G401 (cell line): ENCODE measurements at regions not wholly inside any gene's neighbourhood (a gene's known extent, or its start where the extent isn't known, plus 50 kb on each side); places are given as distances from the start of the nearest gene placed in this dataset.
A peak's percentile ranks its signal among the peaks of the same experiment; 100 is the strongest.
"Not testable (repeated sequence)": the region's sequence is repeated elsewhere in the genome, so short reads cannot be mapped to it uniquely, and the experiment has no call there.

Source experiments
- DNase-seq: peaks from one replicate; pipeline ENCODE4 v3.0.0-alpha.2; 2015; ENCODE audit warnings: low spot score
- in situ Hi-C: cut with HindIII; loops from 2 replicates; pipeline ENCODE4 v1.10.0; 2016; ENCODE audit warnings: low sequenced_read_pairs, mixed read lengths

- DNase-seq = no peak
- in situ Hi-C loops = no loop called here
Measured at GRCh38 chr12:115370207-115370606, 686.2 kb upstream of the TBX3 start.

DNA sequence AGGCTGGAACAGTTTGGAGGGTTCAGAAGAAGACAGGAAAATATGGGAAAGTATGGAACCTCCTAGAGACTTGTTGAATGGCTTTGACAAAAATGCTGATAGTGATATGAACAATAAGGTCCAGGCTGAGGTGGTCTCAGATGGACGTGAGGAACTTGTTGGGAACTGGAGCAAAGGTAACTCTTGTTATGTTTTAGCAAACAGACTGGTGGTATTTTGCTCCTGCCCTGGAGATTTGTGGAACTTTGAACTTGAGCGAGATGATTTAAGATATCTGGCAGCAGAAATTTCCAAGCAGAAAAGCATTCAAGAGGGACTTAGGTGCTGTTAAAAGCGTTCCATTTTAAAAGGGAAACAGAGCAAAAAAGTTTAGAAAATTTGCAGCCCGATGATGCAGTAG, 682.3 kb upstream of the TBX3 start:
- in situ Hi-C loops, DNase-seq: not testable (repeated sequence)

DNA sequence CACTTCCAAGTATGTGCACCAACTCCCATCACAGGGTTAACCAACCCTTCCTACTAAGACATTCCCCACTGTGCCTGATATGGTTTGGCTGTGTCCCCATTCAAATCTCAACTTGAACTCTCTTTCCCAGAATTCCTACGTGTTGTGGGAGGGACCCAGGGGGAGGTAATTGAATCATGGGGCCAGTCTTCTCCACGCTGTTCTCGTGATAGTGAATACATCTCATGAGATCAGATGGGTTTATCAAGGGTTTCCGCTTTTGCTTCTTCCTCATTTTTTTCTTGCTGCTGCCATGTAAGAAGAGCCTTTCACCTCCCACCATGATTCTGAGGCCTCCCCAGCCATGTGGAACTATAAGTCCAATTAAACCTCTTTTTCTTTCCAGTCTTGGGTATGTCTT, 681.8 kb upstream of the TBX3 start:
- DNase-seq, in situ Hi-C loops: not testable (repeated sequence)

GRCh38 chr12:115364921-115365320, 680.9 kb upstream of the TBX3 start:
- DNase-seq = no peak
- in situ Hi-C loops = no loop called here

DNA sequence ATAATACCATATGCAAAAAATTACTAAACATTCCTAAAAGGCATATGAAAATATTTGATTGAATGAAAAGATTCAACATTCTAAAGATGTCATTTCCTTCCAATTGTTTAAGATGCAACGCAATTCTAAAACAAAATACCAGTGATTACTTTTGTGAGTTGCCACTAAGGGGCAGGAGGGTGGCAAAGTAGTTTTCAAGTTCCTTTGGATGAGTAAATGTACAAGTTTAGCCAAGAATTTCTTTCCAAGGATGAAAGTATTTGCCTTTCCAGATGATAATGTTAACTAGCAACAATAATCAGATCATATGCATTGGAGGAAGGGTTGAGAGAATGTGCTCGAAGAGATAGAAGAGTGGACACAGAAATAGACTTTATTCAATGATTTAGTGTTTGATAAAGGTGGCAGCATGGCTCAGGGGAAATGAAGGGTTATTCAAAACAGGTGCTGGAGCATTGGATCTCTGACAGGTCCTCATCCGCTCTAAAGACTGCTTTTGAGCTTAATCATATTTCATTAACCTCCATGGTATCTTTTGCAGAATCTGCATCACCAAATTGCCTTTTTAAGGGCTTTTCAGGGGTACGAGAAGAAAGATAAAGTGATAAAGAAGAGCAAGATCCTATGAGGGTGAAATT, 678.5 kb upstream of the TBX3 start:
- in situ Hi-C loops = no loop called here
- DNase-seq = no peak

DNA sequence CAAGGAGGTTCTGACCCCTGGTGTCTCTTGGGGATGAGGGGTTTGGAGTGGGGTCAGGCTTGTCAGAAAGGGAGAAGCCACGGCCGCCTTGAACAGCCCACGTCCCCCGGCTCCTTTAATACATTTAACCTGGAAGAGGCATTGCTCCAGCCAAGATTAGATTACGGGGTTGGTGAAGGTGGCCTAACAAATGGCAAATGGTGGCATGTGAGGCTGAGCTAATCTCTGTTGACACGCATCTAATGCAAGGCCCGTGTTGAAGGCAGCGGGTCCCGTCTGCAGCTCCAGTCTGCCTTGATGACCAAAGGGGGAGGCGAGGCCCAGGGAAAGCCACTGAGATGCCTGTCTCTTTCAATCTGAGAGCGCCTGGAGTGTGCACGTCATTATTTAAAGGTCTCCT, 673.7 kb upstream of the TBX3 start:
- no peak for DNase-seq
- in situ Hi-C loops = no loop called here

DNA sequence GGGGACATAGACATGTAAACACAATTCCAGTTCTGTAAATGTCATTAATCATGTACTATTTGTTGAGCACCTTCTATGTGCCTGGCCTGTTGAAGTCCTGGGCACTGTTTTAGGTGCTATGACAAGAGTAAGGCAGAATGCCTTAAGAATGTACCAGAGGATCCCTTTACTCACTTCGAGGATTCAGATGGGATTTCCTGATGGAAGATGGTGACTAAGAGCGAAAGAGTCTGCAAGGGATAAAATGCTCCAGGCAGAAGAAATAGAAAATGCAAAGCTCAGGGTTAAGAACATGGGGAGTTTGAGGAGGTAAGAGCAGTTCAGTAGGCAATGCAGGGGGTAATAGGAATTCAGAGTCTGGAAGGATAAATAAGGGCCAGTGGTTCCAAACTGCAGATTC, 671.3 kb upstream of the TBX3 start:
- no peak for DNase-seq
- in situ Hi-C loops = no loop called here

- no peak for DNase-seq
- in situ Hi-C loops = no loop called here
Measured at GRCh38 chr12:115354007-115354890, 670.3 kb upstream of the TBX3 start.

DNA sequence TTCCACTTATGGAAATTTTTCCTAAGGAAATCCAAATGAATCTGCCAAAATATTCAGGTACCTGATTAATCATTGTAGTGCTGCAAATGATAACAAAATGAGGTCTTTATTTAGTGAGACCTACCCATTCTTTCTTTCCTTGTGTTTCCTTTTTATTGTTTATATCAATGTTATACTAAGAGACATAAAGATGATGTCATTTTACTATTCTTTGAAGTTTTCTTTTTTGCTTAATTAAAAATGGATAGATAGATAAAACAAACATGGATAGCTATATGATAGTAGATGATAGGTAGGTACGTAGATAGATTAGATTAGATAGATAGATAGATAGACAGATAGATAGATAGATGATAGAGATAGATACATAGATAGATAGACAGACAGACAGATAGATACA, 669.5 kb upstream of the TBX3 start:
- in situ Hi-C loops = no loop called here
- no peak for DNase-seq

DNA sequence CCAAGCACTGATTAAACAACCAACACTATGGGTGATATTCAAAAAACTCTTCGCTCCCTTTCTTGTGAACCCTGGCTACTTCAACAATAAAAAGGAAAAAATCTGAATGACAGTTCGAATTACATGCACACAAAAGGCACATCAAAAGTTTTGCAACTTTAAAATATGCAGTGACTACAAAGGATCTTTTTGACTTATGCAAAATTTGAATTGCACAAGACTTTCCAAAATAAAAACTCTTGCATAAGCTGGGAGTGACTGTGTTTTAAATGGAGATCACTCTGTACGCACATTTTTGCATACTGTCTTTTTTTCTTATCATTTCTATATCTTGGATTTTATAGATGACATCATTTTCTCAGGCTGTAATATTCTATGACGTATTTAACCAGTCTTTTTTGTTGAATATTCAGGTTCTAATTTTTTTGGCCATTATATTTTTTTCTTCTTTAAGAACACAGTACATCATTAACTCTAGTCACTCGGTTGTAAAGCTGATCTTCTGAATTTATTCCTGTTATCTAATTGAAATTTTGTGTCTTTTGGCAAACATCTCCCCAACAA, 667.6 kb upstream of the TBX3 start:
- no peak for DNase-seq
- in situ Hi-C loops = no loop called here

DNA sequence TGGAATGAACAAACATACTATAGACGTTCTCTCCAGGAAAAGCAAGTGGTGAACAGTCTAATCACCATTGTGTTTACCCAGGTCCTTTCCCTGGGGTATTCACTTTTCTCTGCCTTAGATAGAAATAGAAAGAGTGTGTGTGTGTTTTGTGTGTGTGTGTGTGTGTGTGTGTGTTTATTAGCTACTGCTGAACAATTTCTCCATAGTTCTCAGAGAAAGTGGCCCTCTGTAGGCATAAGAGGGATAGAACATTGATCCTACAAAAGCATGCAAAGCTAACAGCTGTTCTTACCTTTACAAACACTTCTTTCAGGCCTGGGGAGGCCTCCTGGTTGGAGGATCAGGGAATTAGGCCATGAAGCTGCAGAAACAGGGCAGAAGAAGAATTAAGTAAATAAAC, 665.7 kb upstream of the TBX3 start:
- in situ Hi-C loops = no loop called here
- DNase-seq = no peak

DNA sequence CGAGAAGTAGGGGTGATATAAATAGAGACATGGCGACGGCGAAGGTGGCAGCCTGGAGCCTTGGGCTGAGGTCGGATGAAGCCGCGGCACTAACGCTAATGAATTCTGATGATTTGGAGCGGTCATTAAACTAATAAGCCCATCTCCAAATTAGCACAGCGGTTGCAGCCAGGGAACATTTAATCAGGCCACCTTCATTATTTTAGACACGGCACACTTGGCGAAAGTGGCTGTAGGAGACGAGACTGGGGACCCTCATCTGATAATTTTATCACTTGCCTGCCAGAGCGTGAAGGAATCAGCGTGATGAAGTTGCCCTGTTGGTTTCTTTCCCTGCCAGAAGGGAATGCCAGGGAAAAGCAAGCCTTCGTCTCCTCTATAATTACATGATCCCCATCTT, 664.3 kb upstream of the TBX3 start:
- no peak for DNase-seq
- in situ Hi-C loops = no loop called here

DNA sequence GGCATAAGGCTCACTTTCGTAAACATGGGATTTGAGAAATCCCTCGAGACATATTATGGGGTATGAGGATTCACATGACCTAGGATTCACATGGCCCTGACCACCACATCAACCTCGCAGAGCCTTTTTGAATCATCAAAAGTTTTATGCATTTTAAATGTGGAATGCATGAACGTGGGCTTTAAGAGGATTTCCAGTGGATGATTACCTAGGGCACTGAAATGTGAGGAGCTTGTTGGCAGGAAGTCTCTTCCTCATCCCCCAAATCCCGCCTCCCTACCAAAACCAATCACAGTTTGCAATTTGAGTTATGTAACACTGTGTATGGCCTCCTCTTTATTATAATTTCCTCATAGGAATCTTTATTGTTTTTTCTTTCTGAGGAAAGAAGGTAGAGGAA, 659.6 kb upstream of the TBX3 start:
- in situ Hi-C loops = no loop called here
- no peak for DNase-seq

DNA sequence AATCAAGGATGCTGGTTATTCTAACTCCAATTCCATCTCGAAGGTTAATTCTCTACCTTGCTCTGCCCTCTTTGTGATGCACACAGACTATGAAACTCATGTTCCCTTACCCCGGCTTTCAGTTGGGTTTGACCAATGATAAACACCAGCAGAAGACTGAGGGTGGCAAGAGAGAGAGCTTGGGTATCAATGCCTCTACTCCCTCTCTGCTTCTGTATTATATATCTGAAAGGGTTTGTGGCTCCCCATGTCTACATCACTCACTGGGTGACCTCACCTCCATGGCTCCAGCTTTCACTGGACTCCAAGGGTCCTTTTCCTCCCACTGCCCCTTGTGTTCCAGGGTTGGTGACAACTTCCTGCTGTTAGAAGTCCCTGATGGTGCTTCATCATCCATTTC, 659.0 kb upstream of the TBX3 start:
- in situ Hi-C loops = no loop called here
- no peak for DNase-seq

GRCh38 chr12:115341442-115341841, 657.5 kb upstream of the TBX3 start:
- in situ Hi-C loops = no loop called here
- peak; percentile 5 for DNase-seq

DNA sequence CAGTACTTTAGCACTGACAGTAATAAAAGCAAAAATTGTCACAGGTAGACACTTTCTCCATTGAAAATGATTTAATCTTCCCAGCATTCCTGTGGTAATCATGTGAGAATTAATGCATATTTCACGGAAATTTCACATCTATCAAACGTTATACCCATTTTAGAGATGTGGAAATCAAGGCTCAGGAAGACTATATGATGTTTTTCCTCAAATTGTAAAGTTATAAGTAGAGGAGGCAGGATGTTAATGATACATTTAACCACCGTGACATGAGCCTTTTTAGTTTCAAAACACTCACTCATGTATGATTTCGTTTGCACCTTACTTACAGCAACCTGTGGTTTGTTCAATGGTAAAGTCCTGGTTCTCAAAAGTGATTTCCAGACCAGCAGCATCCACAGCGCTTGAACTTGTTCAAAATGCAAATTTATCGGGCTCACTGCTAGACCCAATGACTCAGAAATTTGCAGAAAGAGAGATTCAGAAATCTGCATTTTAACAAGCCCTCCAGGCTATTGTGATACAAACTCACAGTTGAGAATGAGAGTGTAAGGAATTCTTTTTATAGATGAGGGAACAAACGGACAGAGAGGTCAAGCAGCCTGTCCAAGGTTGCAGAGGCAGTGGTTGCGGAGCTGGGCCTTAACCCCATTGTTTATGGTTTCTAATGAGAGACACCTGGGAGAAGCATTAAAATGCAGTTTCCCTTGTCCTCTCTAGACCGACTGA, 654.8 kb upstream of the TBX3 start:
- no peak for DNase-seq
- in situ Hi-C loops = no loop called here

GRCh38 chr12:115337693-115338543, 653.9 kb upstream of the TBX3 start:
- DNase-seq = peak; percentile 8
- in situ Hi-C loops = no loop called here

DNA sequence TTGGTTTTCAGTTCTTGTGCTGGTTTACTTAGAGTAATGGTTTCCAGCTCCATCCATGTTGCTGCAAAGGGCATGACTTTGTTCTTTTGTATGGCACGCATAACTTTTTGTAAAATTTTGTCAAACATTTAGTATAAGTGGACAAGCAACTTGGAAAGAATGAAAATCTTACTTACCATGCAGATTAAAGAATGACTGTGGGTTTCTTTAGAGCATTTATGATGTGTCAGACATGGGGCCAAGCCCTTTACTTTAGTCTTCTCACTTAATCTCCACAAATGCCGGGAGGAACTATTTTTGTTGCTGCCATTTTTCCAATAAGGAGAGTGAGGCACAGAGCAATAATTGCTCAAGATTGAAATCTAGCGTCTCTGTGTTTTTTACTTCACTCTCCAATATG, 652.5 kb upstream of the TBX3 start:
- DNase-seq = no peak
- in situ Hi-C loops = no loop called here

DNA sequence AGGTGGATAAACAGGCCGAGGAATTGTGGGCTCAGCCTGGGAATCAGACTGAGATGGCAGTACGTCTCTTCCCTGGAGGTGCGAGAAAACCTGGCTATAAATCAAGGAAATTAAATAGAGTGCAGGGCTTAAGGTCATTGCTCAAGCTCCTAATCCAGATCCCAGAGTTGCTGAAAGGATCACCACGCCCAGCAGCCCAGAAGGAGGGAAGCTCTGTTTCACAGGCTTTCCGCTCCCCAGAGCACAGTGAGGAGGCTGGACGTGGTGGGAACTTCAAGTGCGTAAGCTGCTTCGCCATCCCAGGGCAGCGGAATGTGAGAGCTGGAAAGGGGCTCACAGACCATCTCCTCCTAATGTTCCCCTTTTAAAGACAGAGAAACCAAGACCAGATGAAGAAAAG, 651.6 kb upstream of the TBX3 start:
- in situ Hi-C loops = no loop called here
- no peak for DNase-seq
